GM10248 (cell line): ENCODE measurements at regions not wholly inside any gene's neighbourhood (a gene's known extent, or its start where the extent isn't known, plus 50 kb on each side); places are given as distances from the start of the nearest gene placed in this dataset.

Experiments used
- CTCF ChIA-PET: fragments of 300-600 bp; sonication (Branson Sonifier 250); formaldehyde crosslinking; extraction: SDS; loops from one replicate; lab custom pipeline; 2021; ENCODE audit warnings: antibody characterized with exemption; lab: Yijun Ruan, JAX
- POLR2A ChIA-PET: fragments of 350-650 bp; sonication (Branson Sonifier 250); formaldehyde crosslinking; extraction: SDS; loops from one replicate; lab custom pipeline; 2020; ENCODE audit warnings: antibody characterized with exemption; lab: Yijun Ruan, JAX
- DNase-seq: peaks from one replicate; pipeline ENCODE4 v3.0.0; 2012; ENCODE audit errors: extremely low spot score
- TF ChIP-seq, protein P1 (sequence below): IDR thresholded peaks from 2 replicates; pipeline ENCODE4 v1.5.1; 2012; ENCODE audit warnings: mild to moderate bottlenecking, low read depth; ENCODE audit errors: extremely low read depth, missing control alignments, control extremely low read depth

DNA sequence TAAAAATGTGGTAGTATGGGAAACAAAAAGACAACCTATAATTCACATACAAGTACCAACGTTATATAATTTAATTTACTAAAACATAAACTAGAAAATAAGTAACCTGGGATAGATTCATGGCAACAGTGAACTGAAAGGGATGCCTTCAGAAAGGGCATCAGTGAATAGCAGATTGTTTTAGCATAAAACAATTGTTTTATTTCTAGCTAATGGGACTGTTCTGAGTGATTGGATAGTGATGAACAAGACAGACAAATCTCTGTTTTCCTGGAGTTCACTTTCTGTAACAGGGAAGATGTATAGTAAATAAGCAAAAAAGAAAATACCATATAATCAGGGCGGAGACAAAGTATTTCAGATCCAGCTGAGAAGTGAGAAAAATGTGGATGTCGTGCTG lies 379.1 kb upstream of the SPOCK3 start:
- TF ChIP-seq, protein P1, sequence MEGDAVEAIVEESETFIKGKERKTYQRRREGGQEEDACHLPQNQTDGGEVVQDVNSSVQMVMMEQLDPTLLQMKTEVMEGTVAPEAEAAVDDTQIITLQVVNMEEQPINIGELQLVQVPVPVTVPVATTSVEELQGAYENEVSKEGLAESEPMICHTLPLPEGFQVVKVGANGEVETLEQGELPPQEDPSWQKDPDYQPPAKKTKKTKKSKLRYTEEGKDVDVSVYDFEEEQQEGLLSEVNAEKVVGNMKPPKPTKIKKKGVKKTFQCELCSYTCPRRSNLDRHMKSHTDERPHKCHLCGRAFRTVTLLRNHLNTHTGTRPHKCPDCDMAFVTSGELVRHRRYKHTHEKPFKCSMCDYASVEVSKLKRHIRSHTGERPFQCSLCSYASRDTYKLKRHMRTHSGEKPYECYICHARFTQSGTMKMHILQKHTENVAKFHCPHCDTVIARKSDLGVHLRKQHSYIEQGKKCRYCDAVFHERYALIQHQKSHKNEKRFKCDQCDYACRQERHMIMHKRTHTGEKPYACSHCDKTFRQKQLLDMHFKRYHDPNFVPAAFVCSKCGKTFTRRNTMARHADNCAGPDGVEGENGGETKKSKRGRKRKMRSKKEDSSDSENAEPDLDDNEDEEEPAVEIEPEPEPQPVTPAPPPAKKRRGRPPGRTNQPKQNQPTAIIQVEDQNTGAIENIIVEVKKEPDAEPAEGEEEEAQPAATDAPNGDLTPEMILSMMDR, result no peak
- POLR2A ChIA-PET, result no interaction called here
- DNase-seq, result no peak
- CTCF ChIA-PET, result interaction anchor here (1.4 kb wide), 1 partner anchor 9 kb away, joined by 6 read pairs; no protein-coding TSS in a partner anchor

DNA sequence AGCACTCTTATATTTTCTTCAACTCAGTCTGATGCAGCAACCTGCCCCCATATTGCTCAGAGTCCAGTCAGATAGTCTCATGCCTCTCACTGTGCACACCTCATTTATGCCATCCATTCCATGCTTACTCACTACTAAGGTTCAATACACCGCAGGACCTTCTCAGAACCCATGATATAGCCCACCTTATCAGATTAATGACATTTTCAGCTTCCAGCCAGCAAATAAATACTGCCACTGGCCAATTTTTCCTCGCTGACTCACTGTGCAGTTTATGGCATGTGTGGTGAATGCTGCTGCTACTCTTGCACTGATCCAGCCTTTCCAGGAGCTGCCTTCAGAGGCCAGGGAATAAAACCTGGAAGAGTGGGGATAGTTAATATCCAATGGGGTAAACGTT lies 380.6 kb upstream of the SPOCK3 start:
- TF ChIP-seq, protein P1, result no peak
- CTCF ChIA-PET, result no interaction called here
- POLR2A ChIA-PET, result no interaction called here
- DNase-seq, result no peak

DNA sequence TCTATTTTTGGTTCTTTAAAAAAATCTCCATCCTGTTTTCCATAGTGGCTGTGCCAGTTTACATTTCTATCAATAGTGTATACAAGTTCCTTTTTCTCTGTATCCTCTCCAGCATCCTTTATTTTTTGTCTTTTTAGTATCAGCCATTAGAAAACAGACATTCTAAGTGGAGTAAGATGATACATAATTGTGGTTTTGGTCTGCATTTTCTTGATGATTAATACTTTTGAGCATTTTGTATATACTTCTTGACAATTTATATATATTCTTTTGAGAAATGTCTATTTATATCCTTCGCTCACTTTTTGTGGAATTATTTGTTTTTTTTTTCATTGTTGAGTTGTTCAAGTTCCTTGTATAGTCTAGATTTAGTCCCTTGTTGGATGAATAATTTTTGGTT lies 382.2 kb upstream of the SPOCK3 start:
- DNase-seq, result no peak
- TF ChIP-seq, protein P1, result no peak
- CTCF ChIA-PET, result no interaction called here
- POLR2A ChIA-PET, result no interaction called here

DNA sequence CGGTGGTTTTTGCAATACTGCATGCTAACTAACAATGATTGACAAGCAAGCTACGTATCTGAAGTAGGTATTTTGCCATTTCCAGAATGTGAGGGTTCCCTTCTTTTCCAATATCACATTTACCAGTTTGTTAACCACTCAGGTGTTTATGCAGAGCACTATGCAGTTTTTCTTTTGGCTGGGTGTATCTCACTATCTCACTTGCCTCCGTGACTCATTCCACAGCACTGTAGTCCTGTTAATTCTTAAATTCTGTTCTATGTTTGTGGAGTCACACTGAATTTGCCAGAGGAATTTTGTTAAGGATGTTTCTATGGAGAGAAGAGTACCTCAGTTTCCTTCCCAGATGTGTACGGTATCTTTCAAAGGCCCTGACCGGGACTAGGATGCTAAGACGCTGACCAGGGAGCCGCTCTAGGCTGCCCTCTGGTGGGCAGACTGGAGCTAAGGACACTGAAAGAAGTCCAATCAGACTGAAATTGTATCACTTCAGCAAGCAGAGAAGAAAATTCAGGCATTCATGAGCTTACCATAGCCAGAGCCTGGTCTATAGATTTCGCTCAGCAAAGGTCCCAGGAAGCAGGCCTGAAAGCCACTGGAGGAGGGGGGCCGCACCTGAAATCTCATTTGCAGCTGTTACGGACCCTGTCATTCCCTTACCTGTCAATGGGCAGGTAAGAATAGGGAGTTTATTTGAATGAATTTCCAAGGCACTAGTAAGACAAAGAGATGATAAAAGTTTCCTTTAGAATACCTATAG lies 388.4 kb upstream of the SPOCK3 start:
- TF ChIP-seq, protein P1, result peak; percentile 73
- ChIA-PET POLR2A (no interaction called here), CTCF (interaction anchor here (0.6 to 3.1 kb wide), 29 partner anchors 9 to 1460 kb away, joined by 3 to 21 read pairs (median 4); no protein-coding TSS in a partner anchor)
- DNase-seq, result peak; percentile 53

DNA sequence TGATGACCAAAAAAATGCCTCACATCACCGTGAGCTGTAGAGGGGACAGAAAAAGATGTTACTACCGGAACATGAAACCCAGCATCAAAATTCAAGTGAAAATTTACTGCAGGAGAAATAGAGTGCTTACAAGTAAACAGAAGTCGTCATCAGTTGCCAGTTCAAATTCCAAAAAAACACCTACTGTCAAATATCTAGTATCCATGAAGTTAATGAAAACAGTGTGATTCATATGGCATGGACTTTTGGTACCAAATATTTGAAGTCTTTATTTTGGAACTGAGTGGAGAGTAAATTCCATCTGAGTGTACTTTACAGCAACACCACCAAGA lies 388.9 kb upstream of the SPOCK3 start:
- ChIA-PET POLR2A (no interaction called here), CTCF (interaction anchor here (0.6 to 3.1 kb wide), 27 partner anchors 9 to 1461 kb away, joined by 3 to 21 read pairs (median 4); no protein-coding TSS in a partner anchor)
- TF ChIP-seq, protein P1, result no peak
- no peak for DNase-seq

DNA sequence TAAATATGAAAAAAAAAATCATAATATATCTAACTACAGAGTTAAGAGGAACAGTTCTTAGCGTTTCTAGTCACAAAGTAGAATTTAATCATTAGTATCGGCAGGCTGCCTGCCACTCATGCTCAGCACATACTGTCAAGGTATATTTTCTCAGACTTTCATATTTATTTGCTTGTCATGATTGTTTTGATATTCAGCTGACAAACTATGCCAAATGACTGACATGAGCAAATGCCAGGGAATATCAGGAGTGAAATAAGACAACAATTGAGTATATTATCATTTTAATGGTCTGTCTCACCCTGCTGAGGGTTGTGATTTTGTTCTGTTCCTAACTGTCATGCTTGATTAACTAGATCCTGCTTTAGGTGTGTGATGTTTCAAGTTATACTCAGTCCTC lies 395.0 kb upstream of the SPOCK3 start:
- ChIA-PET CTCF (no interaction called here), POLR2A (no interaction called here)
- no peak for DNase-seq
- TF ChIP-seq, protein P1, result no peak
